ENCODE measurements at regions not wholly inside any gene's neighbourhood (a gene's known extent, or its start where the extent isn't known, plus 50 kb on each side); places are given as distances from the start of the nearest gene placed in this dataset.

GRCh38 chr1:106492880-106493279, 563.6 kb upstream of the PRMT6 start:
- intact Hi-C loops (cut with DNase I) = no loop called here
- H3K36me3 ChIP-seq = no peaks in the 10 kb centered on the region
- TF ChIP-seq CTCF (IDR thresholded peaks at IDR 0.05) = no peak

GRCh38 chr1:106494646-106495045, 561.8 kb upstream of the PRMT6 start:
- intact Hi-C loops (cut with DNase I) = no loop called here
- DNase-seq (ENCODE audit: low spot score in 2 of 2) = no peak
- no peaks in the 10 kb centered on the region for H3K9me3 ChIP-seq
- no peak for TF ChIP-seq CTCF (IDR thresholded peaks at IDR 0.05)
- no peak overlapping the region for H3K4me3 ChIP-seq
- no peaks in the 10 kb centered on the region for H3K4me1 ChIP-seq
- no peak overlapping the region for H3K27ac ChIP-seq
- H3K27me3 ChIP-seq = no peaks in the 10 kb centered on the region
- H3K36me3 ChIP-seq = no peaks in the 10 kb centered on the region

More at GRCh38 chr1:106492880-106493279, 563.6 kb upstream of the PRMT6 start:
- H3K27me3 ChIP-seq = no peaks in the 10 kb centered on the region
- H3K4me3 ChIP-seq = no peak overlapping the region
- H3K4me1 ChIP-seq = no peaks in the 10 kb centered on the region
- no peak for DNase-seq (ENCODE audit: low spot score in 2 of 2)
- no peak overlapping the region for H3K27ac ChIP-seq
- no peaks in the 10 kb centered on the region for H3K9me3 ChIP-seq

GRCh38 chr1:106498238-106498637, 558.2 kb upstream of the PRMT6 start:
- no peak overlapping the region for H3K4me3 ChIP-seq
- H3K4me1 ChIP-seq = no peaks in the 10 kb centered on the region
- no peaks in the 10 kb centered on the region for H3K36me3 ChIP-seq
- no peaks in the 10 kb centered on the region for H3K27me3 ChIP-seq
- intact Hi-C loops (cut with DNase I) = no loop called here
- no peak for DNase-seq (ENCODE audit: low spot score in 2 of 2)
- no peaks in the 10 kb centered on the region for H3K9me3 ChIP-seq
- no peak overlapping the region for H3K27ac ChIP-seq
- no peak for TF ChIP-seq CTCF (IDR thresholded peaks at IDR 0.05)

GRCh38 chr1:106502659-106503058, 553.8 kb upstream of the PRMT6 start:
- no peak for DNase-seq (ENCODE audit: low spot score in 2 of 2)
- Histone ChIP-seq H3K4me3 (no peak overlapping the region), H3K27me3 (no peaks in the 10 kb centered on the region), H3K9me3 (no peaks in the 10 kb centered on the region), H3K27ac (no peak overlapping the region), H3K36me3 (no peaks in the 10 kb centered on the region), H3K4me1 (no peaks in the 10 kb centered on the region)
- intact Hi-C loops (cut with DNase I) = no loop called here
- TF ChIP-seq CTCF (IDR thresholded peaks at IDR 0.05) = no peak

- H3K4me3 ChIP-seq = no peak overlapping the region
- TF ChIP-seq CTCF (IDR thresholded peaks at IDR 0.05) = no peak
- H3K9me3 ChIP-seq = no peaks in the 10 kb centered on the region
- no peaks in the 10 kb centered on the region for H3K36me3 ChIP-seq
- intact Hi-C loops (cut with DNase I) = no loop called here
- no peak for DNase-seq (ENCODE audit: low spot score in 2 of 2)
- H3K27ac ChIP-seq = no peak overlapping the region
- no peaks in the 10 kb centered on the region for H3K4me1 ChIP-seq
- H3K27me3 ChIP-seq = no peaks in the 10 kb centered on the region
These were observed 541.1 kb upstream of the PRMT6 start for GRCh38 chr1:106515375-106515774.

- H3K27me3 ChIP-seq = no peaks in the 10 kb centered on the region
- H3K4me3 ChIP-seq = no peak overlapping the region
- intact Hi-C loops (cut with DNase I) = no loop called here
- H3K36me3 ChIP-seq = no peaks in the 10 kb centered on the region
- no peak for DNase-seq (ENCODE audit: low spot score in 2 of 2)
- no peak for TF ChIP-seq CTCF (IDR thresholded peaks at IDR 0.05)
- H3K27ac ChIP-seq = no peak overlapping the region
- H3K9me3 ChIP-seq = no peaks in the 10 kb centered on the region
- H3K4me1 ChIP-seq = no peaks in the 10 kb centered on the region
These were observed 539.2 kb upstream of the PRMT6 start for GRCh38 chr1:106517224-106517623.
